NCI-H1436 (cell line): ENCODE measurements at regions not wholly inside any gene's neighbourhood (a gene's known extent, or its start where the extent isn't known, plus 50 kb on each side); places are given as distances from the start of the nearest gene placed in this dataset.

Experiments used
- DNase-seq: peaks from one replicate; lab custom pipeline; 2025; lab: John Stamatoyannopoulos, UW

DNA sequence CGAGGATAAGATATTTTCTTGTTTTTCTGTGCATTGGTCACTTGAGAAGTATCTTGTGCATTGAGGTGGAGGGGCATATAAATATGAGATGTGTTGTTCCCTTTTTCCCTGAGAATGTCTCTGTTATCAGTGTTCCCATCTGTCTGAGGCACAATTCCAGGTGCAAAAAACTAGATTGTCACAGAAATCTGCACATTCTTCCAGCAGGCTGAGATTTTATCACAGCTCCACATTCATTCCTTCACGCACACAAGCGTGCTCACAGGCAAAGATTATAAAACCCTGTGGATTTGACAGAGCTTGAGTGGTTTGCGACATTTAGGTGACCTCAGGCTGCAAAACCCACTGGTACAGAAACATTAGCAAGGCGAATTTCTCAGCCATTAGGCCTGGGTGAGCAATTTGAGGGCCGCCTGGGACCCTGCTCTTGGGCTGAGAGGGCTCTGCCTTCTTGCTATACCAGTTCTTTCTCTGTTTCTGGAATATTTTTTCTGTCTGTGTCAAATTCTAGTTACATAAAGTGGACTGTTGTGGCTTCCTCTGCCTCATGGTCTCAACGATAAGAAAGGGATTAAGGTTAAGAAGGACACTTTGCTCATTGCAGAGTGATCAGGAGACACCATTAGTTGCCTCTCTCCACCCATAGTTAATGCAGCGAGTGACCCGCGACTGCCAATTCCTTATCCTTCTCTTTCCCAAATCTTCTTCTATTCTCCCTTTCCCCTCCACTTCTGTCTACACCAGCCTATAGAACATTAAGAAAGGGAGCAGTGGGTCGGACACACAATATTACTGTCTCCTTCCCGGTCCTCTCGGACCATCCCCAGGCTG, 86.7 kb upstream of the C1QTNF7 start:
- no peak for DNase-seq

- no peak for DNase-seq
Measured at GRCh38 chr4:15341733-15342300, 86.0 kb upstream of the C1QTNF7 start.

DNA sequence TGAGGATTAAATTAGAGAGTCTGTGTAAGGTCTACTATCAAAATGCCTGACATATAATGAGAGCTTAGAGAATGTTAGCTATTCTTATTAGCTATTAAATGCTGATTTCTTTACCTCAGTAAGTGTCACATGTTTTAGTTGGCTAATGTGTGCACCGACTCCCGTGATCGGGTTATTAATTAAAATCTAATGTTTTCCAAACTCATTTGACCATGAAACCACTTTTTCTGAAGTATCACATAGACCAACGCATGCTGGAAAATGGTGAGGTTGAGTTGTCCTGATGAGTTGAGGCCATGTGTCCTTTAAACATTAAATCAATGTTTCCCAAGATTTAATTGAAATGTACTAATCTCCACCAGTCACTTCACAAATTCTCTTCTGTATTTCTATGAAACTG, 84.8 kb upstream of the C1QTNF7 start:
- no peak for DNase-seq

- DNase-seq = no peak
Measured at GRCh38 chr4:15343581-15343980, 84.3 kb upstream of the C1QTNF7 start.

DNA sequence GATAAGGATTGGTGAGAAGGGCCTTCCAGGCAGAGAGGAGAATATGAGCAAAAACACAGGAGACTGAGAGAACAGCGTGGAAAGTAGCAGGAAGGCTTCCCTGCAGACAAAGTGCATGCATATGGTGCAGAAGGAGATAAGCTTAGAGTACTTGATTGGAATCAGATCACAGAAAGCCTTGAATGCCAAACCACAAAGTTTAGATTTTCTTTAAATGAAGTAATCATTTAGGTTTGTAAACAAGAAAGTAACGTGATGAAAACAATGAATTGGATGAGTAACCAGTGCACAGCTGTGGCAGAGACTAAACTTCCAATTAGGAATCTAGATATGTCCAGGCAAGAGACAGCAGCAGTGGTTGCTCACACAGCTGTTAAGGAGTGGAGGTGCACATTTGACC, 83.8 kb upstream of the C1QTNF7 start:
- no peak for DNase-seq

DNA sequence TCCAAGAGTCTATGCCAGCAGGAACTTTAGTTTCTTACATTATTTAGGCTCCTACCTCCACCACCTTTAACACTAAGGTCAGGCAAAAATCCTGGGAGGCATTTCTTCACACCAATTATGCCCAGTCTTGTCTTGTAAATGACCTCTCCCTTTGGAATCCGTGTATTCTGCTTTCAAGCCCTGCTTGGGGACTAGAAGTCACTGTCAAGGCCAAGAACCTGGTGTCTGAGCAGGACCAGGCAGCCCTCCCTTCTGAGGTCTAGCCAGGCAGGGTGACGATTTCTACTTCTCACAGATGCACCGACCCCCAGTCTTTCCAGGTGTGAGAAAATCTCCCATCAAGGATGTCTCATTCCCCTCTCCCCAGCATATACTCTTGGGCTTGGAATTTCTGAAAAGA, 82.7 kb upstream of the C1QTNF7 start:
- DNase-seq = no peak

DNA sequence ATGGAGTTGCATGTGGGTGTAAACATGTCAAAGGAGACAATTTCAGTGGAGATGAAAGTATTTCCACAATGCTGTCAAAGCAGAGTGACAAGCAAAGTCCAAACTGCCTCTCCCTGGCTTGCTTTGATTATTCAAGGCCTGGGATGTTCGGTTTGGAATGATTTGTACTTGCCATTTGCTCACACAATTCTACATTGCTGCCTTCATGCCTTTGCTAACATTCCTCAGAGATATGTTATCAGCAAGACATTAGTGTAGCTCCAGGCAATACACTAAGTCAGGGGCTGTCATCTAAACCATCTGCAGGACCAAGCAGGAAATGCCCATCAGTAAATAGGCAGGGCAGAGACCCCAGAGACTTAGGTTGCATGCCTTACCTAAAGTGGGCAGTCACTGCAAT, 79.6 kb upstream of the C1QTNF7 start:
- no peak for DNase-seq

- DNase-seq = no peak
Measured at GRCh38 chr4:15348695-15349094, 79.1 kb upstream of the C1QTNF7 start.

- no peak for DNase-seq
Measured at GRCh38 chr4:15349531-15349935, 78.3 kb upstream of the C1QTNF7 start.

- DNase-seq = no peak
Measured at GRCh38 chr4:15349965-15350364, 77.9 kb upstream of the C1QTNF7 start.

DNA sequence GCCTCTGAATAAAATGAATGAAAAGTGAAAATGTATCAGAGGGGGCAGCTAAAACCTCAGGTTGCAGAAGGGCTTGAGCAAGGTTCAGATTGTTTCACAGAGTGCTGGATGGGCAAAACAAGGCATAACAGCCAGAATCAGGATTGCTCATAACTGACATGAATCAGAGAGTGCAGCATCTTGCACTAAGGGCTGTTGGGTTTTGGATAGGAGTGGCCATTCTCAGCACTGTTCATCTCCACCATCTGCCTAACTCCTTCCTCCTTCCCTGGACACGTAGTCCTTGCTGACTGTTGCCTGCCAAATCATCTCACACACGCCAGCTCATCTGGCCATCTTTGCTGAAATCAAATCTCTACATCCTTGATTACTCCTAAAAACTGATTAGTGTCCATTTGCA, 75.3 kb upstream of the C1QTNF7 start:
- DNase-seq = no peak

- no peak for DNase-seq
Measured at GRCh38 chr4:15353207-15353606, 74.6 kb upstream of the C1QTNF7 start.

DNA sequence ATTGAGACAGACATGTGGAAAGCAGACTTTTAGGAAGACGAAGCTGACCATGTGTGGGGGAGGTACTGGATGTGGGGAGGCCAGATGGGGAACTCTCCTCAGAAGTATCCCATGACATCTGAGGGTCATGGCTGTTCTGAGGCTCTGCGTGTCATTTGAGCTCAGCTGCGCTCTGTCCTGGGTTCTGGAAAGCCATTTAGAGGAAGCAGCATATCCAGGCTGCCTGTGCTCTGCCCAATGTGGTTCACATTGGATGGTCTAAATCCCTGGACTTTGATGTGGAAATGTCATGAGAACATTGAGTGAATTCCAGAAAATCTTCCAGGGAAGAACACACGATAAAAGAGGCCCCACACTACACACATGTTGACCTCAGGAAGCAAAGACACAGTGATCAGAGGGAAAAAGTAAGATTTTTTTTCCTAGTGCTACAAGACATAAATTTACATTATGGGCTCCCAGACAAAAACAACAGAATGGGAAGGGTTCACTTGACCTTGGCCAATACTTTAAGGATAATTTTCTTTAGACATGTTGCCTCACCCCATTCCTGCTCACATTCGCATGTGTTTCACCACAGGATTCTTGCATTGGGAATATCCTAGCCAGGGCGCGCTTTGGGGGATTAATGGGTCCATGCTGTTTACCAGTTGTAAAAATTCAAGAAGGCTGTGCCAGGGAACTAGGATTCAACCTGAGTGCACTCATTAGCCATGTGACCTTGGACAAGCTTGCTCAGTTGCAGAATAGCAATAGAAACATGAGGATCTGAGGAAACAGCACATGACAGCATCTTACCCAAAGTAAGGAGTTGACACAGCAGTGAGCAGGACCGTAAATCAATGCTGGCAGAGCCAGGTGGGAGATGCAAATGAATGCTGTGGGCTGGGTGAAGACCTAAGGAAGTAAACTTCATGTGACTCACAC, 73.2 kb upstream of the C1QTNF7 start:
- DNase-seq = no peak

DNA sequence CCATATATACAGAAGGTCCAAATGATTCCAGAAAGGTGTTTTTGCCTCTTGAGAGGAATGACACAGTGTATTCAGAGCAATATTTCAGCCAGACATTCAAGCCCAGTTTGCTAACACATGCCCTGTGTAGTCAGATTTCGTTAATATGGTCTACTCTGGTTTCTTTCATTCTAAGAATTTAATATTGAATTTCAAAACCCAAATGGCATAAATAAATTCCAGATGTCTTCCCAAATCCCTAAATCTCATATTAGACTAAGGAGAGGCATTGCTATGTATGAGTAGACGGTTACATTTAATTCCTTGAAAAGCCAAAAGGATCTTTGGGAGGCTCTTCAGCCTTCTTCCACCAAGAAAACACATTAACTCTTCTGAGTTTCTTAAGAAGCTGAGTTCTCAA, 66.3 kb upstream of the C1QTNF7 start:
- no peak for DNase-seq

DNA sequence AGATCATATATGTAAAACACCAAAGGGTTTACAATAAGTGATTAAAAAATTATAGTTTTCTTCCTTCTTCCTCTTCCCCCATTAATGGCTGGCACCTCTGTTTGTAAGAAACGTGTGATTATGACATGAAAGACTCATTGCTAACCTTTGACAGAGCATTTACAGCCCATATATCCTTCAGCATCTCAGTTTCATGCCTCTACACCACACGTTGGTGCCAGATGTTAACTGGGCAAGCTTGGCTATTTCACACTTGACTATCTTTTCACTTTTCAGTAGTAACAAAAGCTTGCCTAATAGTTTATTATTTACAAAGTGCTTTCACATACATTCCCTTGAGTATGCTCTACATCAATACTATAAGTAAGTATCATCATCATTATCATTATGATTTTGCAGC, 65.3 kb upstream of the C1QTNF7 start:
- no peak for DNase-seq

DNA sequence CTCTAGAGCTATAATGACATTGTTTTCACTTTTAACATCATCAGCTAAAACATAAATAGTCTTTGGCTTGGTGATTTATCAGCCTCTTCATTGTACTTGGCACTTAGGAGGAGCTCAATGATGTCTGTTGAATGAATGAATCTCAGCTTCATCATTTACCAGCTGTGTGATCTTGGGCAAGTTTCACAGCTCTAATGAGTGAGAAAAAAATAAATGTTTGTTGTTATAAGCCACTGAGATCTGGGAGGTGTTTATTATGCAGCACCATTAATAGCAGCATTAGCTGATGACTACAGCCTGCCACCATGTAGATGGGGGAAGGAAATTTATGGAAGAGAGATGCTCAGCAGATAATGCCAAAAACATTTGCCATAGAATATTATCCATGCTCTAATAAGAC, 63.6 kb upstream of the C1QTNF7 start:
- no peak for DNase-seq

DNA sequence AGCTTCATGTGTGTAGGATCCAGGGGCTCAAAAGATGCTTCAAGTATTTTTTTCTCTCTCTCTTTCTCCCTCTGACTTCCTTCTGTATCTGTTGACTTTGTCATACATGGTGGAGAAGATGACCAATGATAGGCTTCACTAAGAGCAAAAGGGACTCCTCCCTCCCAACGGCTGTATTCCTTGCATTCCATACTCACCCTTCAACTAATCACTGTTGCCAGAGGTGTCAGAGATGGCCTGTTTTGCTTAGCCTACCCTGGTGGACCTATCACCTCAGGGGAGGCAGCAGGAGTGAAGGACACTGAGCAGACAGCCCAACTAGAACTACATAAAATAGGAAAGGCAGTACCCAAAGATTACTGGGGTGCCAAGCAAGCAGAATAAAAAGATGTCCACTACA, 62.2 kb upstream of the C1QTNF7 start:
- DNase-seq = no peak

DNA sequence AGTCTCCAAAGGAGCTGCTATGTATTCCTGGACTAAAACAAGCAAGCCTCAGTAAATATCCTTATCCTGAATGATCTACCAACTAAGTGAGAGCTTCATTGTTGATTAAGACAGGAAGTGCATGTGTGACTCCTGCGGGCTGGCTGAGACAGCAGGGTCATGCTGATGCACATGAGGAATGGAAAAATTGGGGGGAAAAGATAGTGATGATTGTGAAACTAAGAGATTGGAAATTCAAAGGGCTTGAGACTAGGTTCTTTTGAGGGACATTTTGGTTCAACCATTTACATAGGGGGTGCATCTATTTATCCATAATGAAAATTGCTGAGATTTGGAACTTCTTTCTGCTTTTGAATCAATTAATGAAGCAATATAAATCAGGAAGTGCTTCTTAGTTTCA, 61.1 kb upstream of the C1QTNF7 start:
- no peak for DNase-seq

DNA sequence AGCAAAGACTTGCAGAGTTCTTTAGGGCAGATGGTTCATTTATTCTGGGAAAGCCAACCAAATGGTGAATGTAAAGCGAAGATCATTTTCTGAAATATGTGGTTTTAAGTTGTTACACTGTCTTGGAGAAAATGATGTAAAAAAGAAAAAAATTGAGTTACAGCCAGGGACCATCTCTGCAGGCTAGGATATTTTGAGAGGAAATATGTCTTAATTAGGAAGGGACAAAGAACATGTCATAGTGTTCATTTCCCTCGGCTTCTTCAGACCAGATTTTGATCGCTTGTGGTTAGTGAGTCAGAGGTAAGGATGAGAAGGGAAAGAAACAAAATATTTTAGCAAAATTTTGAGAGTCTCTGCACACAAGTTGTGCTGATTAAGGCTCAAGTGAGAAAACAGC, 59.0 kb upstream of the C1QTNF7 start:
- no peak for DNase-seq

DNA sequence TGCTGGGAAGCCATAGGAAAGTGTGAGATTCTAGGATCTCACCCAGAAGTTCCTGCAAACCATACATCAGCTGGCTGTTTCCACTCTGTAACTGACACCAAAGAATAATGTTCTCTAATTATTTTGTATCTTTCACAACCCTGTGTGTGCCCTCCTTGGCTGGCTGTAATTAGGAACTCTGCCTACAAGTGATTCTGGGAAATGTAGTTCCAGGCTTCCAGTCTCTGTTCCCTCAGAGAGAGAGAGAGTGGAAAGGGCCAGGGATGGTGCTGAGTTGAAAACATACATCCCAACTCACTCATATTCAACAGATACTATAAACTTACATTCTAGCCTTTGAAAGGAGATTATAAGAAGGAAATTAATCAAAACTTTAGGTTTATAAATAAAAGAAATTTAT, 57.5 kb upstream of the C1QTNF7 start:
- DNase-seq = no peak

DNA sequence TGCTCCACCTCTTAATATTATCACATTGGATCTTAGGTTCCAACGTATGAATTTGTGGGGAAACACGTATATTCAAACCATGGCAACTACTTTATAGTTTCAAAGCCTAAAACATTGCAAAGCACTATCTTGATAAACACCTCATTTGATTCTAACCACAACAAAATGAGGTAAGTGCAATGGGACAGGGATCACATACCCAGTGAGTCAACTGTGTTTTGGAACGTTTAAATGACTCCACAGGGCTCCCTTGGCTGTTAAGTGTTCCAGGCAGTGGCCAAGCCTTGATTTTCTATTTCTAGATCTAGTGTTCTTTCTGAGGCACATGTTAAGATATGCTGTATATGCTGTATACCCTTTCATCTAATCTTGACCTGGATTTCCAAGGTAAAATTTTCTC, 54.5 kb upstream of the C1QTNF7 start:
- no peak for DNase-seq

DNA sequence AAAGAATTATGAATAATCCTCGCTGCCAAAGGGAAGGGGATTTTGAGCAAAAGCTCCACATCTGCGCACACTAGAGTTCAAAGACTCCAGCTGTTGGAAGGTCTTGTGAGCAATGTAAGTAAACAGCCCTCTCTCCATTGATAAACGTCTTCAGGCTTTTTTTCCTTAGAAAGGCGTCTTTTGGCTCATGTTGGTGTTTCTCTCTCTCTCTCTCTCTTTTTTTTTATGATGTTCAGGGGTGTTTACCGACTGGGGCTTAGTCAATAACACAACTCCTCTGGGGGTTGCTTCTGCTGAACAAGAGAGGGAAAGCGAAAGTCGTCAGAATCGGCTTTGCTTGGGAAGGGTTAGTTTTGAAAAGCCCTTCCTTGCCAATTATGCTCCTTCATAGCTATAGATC, 53.2 kb upstream of the C1QTNF7 start:
- DNase-seq = no peak

GRCh38 chr4:15375667-15376066, 52.2 kb upstream of the C1QTNF7 start:
- no peak for DNase-seq
